MV-4-11 (cell line): ENCODE measurements at regions not wholly inside any gene's neighbourhood (a gene's known extent, or its start where the extent isn't known, plus 50 kb on each side); places are given as distances from the start of the nearest gene placed in this dataset.

Experiments used
- DNase-seq: peaks from one replicate; lab custom pipeline; 2025; lab: John Stamatoyannopoulos, UW

DNA sequence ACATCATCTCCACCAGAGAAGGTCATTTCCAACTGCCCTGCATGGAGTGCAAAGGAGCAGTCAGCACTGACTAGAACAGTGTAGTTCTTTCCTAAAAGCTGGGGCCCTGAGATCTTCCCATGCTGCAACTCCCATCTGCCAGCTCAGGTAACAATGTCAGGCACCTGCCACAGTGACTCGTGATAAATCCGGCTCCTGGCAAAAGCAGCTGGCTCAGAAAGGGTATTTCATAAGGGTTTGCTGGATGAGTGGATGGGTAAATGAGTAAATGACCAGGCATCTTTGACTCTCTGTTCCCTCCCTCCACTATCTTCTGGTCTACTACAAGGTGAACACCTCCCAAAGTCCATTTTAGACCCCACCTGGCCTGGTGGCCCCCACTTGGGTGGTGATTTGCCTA lies 403.6 kb downstream of the NXPE2 start:
- no peak for DNase-seq

DNA sequence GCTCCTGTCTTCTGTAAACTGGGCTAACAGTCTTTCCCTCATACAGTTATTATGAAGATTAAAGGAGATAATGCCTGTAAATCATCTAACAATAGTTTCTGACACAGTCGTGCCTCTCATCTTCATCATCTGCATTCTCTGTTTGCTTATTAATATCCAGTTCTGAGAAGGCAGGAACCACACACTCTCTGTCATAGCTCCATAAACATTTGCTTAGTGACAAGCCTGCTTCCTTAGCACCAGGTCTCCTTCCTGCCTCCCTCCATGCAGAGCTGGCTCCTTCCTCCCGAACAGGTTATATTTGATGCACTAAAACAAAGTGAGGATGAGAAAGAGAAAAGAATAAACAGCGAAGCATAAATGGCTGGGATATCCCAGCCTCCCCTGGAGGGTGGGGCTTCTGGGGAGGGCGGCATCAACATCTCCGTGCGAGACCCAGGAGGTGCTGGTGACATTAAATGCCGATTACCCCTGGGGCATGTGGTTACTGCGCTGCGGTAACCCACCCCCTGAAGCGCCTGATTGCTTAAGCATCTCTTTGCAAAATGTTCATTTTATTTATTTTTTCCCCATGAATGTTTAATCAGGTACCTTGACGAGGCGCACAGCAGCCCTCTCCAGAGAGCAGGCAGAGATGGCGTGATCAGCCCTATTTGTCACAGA lies 404.9 kb downstream of the NXPE2 start:
- DNase-seq = no peak

DNA sequence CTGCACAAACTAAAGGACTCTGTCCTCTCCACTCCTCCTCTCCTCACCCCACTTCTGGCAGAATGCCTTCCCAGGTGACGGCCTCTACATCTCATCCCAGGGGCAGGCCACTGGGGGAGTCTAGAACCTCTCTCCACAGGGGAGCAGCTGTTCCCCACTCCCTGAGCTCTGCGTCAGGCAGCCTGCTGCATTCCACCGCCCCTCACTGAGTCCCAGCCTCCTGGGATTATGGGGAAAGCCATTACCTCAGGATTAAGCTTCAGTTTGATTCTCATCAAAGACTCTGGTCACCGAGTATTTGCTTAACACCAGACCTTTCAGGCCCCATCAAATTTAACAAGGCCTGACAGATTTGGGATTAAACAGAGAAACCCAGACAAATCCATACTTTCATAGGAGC lies 405.9 kb downstream of the NXPE2 start:
- DNase-seq = no peak

DNA sequence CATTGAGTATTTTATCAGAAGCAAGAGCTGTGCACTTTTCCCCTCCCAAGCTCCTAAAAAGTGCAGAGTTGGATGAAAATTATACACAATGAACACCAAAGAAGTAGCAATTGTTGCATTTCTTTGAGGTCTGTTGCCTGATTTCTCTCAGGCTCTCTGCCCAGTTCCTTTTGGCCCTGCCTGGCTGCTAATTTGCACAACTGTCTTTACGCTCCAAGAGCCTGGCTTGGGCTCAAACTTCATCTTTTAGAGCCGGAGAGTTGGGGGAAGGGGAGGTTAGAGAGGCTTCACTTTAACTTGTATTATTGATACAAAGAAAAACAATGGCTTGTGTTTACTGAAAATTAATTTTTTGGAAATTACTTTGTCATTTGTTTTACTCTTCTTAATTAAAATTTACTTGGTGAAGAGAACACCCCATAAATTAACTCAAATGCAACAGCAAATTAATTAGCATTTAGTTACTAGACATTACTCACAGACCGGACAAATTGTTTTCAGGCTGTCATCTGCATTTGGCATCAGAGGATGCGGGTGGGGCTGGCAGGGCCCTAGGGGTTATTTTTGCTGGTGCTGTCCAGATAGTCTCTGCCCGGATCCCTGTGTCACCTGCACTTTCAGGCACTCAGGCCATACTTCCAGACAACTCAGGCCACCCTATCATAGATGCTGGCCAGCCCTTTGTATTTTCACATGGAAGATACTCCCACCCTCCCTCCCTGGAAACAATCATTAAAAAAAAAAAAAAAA lies 407.3 kb downstream of the NXPE2 start:
- no peak for DNase-seq

DNA sequence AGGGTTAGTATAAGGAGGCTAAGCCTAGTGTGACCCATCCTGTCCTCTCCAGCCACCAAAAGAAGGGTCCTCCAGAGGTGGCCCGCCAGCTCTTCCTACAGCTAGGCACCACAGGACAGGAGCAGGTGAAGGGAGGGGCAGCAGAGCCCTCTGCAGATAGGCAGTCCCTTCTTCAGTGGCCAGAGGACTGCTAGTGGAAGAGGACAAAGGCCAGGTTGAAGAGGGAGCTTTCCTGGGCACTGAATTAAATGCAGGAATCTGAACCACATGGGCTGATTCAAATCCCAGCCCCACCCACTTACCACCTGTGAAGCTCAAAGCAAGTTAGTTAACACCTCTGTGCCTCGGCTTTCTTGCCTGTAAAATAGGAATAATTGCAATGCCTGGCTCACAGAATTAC lies 409.5 kb downstream of the NXPE2 start:
- DNase-seq = no peak

DNA sequence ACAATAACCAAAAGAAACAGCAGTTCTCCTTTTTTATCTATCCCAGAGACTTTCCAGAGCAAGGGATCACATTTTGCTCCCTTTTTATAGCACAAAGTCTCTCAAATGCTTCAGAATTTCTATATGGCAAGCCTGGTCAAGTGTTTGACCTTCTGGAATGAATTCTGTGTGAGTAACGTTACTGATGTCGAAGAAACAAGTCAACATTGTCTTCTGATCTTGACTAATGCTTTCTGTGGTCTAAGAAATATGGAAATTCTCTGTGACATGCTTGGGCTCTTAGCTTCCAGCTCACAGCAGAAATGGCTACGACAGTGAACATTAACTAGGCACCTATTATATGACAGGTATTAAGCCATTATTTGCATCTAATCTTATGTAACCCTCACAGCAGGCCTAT lies 411.7 kb downstream of the CADM1 start:
- DNase-seq = no peak

DNA sequence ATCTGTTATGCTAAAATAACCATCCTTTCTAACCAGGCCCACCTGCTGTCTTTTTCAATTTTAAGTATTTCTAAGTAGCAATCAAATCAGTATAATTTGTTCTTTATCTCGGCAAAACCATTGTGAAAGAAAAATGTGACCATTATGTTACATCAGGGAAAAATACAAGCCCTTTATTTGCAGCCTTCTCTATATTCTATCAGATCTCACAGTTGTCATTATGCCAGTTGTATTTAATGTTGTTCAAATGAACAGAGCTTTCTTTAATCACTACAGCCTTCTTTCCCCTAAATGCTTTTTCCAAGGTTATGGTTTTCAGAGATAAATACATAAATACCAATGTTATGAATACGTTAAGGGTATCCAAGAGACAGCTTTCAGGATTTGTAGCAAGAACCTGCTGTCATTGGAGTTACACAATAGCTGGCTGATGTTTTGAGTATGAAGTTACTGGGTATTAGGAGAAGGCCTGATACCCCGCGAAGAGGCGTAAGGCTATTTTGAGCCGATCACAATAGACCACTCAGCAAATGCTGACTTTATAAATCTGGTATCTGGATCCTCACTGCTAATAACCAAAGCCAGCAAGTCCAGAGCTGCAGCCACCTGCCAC lies 406.3 kb downstream of the CADM1 start:
- no peak for DNase-seq

DNA sequence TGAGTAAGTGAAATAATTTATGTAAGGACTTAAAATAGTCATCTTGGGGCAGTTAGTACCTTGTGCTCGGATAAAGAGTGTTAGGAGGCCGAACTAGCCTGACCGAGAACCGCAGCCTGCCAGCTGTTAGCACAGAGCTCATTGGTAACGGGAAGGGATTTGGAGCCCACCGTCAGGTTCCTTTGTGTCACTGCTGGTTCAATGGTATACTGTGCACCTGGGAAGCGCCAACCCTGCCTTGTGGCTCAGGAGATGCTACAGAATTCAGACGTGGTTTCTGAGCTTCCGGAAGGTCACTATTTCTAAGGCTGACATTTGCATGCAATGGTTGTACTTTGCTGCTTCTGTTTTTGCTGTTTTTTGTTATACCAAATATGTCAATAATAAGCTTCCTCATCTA lies 403.5 kb downstream of the CADM1 start:
- DNase-seq = no peak

DNA sequence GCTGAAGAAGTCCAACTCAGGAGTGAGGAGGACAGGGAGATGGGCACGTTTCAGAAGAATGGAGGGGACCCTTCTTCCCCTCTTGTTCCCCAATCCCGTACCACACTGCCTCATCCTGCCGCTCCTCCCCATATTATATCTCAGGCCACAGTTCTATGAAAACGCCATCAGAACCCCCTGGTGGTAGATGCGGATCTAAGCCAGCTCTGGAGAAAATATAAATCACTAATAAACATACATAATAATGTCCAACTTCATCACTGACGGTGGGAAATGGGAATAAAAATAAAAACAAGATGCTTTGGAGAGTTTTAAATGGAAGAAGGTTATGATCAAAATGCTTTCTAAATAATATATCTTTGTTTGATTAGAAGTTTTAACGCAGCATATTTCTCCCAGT lies 400.3 kb downstream of the CADM1 start:
- DNase-seq = no peak

DNA sequence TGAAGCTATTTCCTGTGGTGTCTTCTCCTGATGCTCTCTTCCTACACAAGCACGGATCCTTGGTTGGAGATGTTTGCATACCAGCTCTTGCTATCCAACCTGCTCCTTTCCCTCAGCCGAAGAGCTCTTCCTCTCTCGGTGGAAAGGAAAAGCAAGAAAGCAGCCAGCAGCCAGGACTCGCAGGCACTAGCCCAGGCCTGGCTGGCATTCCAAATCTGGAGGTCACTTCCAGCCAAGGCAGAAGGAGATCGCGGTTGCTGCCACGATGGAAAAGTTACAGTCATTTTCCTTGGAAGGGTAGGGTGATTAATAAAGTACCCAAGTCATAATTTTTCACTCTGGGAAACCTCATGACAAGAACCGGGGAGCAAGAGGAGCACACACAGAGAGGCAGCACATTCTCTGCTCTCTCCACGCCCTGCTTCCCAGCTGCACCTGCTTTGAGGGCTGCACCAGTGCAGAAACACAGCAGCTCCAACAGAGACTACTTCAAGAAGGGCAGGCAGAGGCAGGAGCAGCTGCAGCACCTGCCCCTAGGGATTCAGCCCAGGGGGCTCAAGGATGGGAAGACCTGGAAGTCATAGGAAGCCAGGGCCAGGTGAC lies 399.3 kb downstream of the CADM1 start:
- DNase-seq = no peak

DNA sequence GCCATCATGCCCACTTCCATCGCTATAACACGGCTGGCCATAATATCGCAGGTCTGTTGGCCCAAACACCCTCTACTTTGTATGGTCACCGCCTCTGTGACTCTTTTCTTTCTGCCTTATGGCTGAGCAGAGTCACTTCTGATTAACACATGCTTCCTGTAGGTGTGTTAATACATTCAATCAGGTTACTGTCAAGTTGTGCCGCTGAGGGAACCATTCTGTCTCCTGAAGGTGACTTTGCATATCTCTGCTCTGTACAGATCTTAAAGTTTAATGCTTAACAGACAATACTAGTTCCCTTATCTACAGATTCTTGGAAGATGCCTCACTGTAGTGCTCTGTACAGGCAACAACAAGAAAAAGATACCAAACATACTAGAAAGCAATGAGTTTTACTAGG lies 393.1 kb downstream of the CADM1 start:
- no peak for DNase-seq

DNA sequence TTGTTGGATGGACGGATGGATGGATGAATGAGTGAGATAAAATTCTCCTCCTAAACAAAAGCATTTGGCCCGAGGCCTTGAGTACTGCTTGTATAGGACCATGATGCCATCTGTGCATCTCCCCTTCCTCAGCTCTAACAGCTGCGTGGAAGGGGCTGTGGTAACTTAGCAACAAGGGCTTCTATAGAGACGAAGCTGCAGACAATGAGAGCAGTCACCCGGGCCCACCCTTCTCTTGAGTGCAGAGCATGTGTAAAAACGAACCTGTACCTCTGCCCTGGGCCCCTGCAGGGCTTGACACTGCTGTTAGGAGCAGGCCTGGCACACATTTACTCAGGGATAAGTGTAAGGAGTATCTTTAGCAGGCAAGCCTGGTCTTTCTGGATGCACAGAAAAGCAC lies 391.5 kb downstream of the CADM1 start:
- DNase-seq = no peak

DNA sequence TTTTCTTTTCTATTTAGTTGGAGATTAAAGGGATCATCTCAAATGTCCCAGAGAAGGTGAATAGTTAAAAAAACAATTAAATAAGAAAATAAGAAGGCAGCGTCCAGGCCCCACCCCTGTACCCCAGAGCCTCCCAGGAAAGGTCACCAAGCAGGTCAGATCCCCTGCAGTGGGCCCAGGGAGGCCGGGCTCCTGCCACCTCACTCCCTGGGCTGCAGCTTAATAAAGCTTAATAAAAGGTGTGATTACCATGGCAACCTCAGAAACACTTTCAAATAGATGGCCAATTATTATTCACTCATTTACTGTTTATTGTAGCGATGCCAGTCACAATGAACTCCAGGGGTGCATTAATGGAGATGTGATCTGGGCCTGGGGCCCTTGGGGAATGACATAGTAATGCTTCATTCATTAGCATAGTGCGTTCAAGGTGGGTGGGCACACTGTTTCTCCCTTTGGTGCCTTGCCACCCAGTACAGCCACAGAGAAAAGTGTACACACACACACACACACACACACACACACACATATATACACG lies 386.2 kb downstream of the CADM1 start:
- no peak for DNase-seq

DNA sequence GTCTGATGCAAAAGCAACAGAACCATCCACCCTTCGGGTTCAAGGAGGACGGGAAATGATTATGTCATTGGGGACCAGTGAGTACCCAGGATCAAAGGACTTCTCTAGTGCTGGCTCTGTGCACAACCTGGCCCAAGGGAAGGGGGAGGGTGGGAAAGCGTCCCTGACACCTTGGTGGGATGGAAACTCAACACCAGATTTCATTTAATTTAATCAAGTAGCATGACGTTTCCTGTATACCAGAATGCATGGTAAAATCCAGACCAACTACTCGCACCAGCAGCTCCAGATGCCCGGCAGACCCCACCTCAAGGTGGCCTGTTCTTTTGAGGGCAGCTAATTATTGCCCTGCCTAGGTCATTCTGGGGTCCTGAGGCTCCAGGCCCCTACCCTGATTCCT lies 385.1 kb downstream of the CADM1 start:
- no peak for DNase-seq
